Lower lobe of right lung (tissue), 2 donors: ENCODE measurements at regions not wholly inside any gene's neighbourhood (a gene's known extent, or its start where the extent isn't known, plus 50 kb on each side); places are given as distances from the start of the nearest gene placed in this dataset.

Experiments used
- ATAC-seq, 2 donors: fragments of 200-7000 bp; cut with Tn5 transposase; one replicate each; pipeline ENCODE4 v1.9.1; 2020 to 2022; ENCODE audit warnings: mild to moderate bottlenecking in 2 of 2, moderate library complexity in 2 of 2
- DNase-seq: peaks from one replicate; pipeline ENCODE4 v3.0.0-alpha.2; 2020
- H3K27ac ChIP-seq: fragments of 200-600 bp; one replicate; pipeline ENCODE4 v1.8.0; 2022
- H3K27me3 ChIP-seq: fragments of 200-600 bp; one replicate; pipeline ENCODE4 v1.8.0; 2022; ENCODE audit warnings: low read depth
- H3K36me3 ChIP-seq: fragments of 200-600 bp; one replicate; pipeline ENCODE4 v1.8.0; 2022; ENCODE audit warnings: mild to moderate bottlenecking
- H3K4me1 ChIP-seq: fragments of 200-600 bp; one replicate; pipeline ENCODE4 v1.8.0; 2022
- H3K4me3 ChIP-seq: fragments of 200-600 bp; one replicate; pipeline ENCODE4 v1.8.0; 2022; ENCODE audit warnings: mild to moderate bottlenecking
- H3K9me3 ChIP-seq: fragments of 200-600 bp; one replicate; pipeline ENCODE4 v1.8.0; 2022
- intact Hi-C: fragments of 100-400 bp; cut with DNase I; formaldehyde crosslinking; loops from one replicate; pipeline ENCODE4 v1.11.0; 2022
- TF ChIP-seq, protein P1 (sequence below): fragments of 200-600 bp; IDR thresholded peaks from one replicate; pipeline ENCODE4 v1.8.0; 2022; ENCODE audit warnings: antibody characterized with exemption, mild to moderate bottlenecking
- donor health status: DM: no; HTN: yes; CAD: no; lungs with severe emphysema.

DNA sequence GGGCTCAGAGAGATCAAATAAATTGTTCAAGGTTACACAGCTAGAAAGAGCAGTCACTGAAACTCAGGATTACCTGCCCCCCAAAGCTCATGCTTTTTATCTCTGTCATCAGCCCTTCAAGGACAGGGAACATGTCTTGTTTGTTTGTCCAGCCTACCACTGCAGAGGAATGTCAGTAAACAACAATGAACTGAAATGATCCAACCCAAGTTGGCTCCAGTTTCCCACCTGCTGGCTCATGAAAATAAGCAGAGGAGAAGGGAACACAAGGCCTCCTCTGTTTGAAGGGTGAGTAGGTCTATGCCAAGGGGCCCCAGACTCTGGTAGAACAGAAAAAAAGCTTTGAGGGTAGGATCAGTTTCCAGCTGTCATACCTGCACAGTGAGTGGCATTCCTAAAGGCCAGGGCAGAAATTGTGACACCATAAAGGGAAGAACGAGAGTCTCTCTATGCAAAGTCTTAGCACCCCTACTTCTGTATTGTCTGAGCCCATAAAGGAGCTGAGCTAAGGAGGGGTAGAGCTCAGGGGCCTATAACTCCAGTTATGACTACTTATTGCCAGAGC lies 115.2 kb downstream of the TRIM36 start:
- H3K4me3 ChIP-seq = no peak overlapping the region
- no peaks in the 10 kb centered on the region for H3K27me3 ChIP-seq
- H3K4me1 ChIP-seq = no peaks in the 10 kb centered on the region
- DNase-seq (no peak), ATAC-seq (no peak)
- H3K9me3 ChIP-seq = no peaks in the 10 kb centered on the region
- intact Hi-C loops = no loop called here
- H3K27ac ChIP-seq = no peak overlapping the region
- TF ChIP-seq, protein P1, sequence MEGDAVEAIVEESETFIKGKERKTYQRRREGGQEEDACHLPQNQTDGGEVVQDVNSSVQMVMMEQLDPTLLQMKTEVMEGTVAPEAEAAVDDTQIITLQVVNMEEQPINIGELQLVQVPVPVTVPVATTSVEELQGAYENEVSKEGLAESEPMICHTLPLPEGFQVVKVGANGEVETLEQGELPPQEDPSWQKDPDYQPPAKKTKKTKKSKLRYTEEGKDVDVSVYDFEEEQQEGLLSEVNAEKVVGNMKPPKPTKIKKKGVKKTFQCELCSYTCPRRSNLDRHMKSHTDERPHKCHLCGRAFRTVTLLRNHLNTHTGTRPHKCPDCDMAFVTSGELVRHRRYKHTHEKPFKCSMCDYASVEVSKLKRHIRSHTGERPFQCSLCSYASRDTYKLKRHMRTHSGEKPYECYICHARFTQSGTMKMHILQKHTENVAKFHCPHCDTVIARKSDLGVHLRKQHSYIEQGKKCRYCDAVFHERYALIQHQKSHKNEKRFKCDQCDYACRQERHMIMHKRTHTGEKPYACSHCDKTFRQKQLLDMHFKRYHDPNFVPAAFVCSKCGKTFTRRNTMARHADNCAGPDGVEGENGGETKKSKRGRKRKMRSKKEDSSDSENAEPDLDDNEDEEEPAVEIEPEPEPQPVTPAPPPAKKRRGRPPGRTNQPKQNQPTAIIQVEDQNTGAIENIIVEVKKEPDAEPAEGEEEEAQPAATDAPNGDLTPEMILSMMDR = no peak
- H3K36me3 ChIP-seq = no peaks in the 10 kb centered on the region

DNA sequence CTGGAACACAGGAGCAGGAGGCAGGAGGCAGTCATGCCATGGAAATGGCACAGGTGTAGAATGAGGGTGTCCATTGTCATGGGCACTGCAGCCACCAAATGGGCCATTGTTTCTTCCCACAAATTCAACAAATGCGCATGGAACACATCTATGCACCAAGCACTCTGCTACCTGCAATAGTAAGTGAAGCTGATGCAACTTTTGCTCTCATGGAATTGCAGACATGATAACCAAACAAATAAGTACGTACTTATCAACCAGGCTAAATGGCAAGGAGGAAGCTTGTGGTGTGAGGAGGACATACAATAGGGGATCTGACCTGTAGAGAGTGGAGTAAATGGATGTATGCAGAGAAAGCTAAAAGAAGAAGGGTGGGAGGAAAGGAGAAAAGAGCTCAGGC lies 116.8 kb downstream of the TRIM36 start:
- intact Hi-C loops = no loop called here

DNA sequence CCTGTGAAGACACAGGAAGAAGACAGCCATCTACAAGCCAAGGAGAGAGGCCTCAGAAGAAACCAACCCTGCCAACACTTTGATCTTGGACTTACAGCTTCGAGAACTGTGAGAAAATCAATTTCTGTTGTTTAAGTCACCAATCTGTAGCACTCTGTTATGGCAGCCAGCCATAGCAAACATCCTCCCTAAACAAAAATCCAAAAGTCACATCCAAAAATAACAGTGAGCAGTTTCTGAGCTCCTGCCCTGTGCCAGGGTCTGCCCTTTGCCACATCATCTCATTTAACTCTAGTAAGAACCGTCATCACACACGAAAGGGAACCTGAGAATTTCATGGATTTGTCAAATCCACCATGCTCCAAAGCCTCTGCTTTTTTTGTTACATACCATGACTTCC lies 118.8 kb downstream of the TRIM36 start:
- Histone ChIP-seq H3K9me3 (no peaks in the 10 kb centered on the region), H3K27ac (no peak overlapping the region), H3K4me1 (no peaks in the 10 kb centered on the region), H3K4me3 (no peak overlapping the region), H3K27me3 (no peaks in the 10 kb centered on the region), H3K36me3 (no peaks in the 10 kb centered on the region)
- intact Hi-C loops = no loop called here
- TF ChIP-seq, protein P1 = no peak
- ATAC-seq (no peak), DNase-seq (no peak)

More for the DNA sequence above, 116.8 kb downstream of the TRIM36 start:
- no peaks in the 10 kb centered on the region for H3K27me3 ChIP-seq
- H3K27ac ChIP-seq = no peak overlapping the region
- ATAC-seq (no peak), DNase-seq (no peak)
- H3K9me3 ChIP-seq = no peaks in the 10 kb centered on the region
- H3K4me3 ChIP-seq = no peak overlapping the region
- TF ChIP-seq, protein P1 = no peak
- no peaks in the 10 kb centered on the region for H3K36me3 ChIP-seq
- H3K4me1 ChIP-seq = no peaks in the 10 kb centered on the region

DNA sequence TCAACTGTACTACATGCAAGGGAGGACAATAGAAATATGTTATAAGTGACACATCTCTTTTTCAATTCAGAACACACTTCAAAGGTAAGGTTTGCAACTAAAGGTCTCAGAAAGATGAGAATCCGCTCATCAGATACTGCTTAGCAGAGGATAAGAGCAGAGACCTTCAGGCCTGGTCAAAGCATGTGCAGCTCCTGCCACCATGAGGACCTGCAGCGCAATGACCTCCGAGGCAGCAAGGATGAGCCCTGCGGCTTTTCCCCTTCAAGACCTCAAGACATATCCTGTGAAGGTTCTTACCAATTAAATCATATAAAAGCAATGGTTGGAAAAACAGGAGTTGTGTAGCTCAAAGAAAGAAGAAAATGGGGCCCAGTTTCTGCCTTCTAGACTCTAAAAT lies 135.8 kb downstream of the TRIM36 start:
- Histone ChIP-seq H3K9me3 (no peaks in the 10 kb centered on the region), H3K27me3 (no peaks in the 10 kb centered on the region), H3K27ac (no peak overlapping the region), H3K4me3 (no peak overlapping the region), H3K4me1 (no peaks in the 10 kb centered on the region), H3K36me3 (no peaks in the 10 kb centered on the region)
- ATAC-seq (no peak), DNase-seq (no peak)
- intact Hi-C loops = no loop called here
- TF ChIP-seq, protein P1 = no peak

DNA sequence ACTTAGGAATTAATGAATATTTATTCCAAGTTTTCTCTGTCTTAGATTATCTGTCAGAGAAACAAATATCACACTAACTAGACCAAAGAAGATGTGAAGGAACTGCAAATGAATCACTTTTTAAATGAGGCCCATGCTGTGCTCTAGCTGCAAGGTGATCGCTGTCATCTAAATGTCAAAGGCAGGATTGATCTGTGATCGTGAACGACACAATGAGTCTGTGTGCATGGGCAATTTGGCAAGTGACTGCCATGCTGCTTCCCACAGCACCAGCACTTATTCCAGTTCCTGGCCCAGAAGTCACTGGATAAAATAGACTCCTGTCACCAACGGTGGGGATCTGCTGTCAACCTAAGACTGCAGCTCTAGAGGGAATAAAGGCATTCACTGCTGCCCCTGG lies 141.2 kb downstream of the TRIM36 start:
- intact Hi-C loops = no loop called here
- TF ChIP-seq, protein P1 = no peak
- Histone ChIP-seq H3K4me3 (no peak overlapping the region), H3K27me3 (no peaks in the 10 kb centered on the region), H3K36me3 (no peaks in the 10 kb centered on the region), H3K9me3 (no peaks in the 10 kb centered on the region), H3K27ac (no peak overlapping the region), H3K4me1 (no peaks in the 10 kb centered on the region)
- no peak for ATAC-seq
- no peak for DNase-seq

DNA sequence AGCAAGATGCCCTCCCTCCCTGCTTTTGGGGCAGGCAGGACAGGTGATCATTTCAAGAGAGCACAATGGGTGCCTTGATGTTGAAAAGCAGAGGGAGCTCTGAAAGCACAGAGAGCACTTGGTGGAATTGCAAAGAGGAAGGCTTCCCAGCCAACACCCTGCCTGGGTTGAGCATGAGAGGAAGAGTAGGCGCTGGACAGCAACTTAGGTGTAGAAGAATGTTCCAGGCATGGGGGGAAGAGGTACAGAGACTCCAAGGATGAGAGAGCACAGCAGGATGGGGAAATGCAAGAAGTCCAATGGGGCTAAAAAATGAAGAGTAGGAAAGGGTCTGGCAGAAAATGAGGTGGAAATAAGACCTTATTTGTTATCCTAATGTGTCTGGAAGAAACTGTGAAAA lies 144.8 kb downstream of the TRIM36 start:
- Histone ChIP-seq H3K4me1 (no peaks in the 10 kb centered on the region), H3K27me3 (no peaks in the 10 kb centered on the region), H3K9me3 (no peaks in the 10 kb centered on the region), H3K27ac (no peak overlapping the region), H3K4me3 (no peak overlapping the region), H3K36me3 (no peaks in the 10 kb centered on the region)
- DNase-seq = no peak
- ATAC-seq = no peak
- intact Hi-C loops = no loop called here
- TF ChIP-seq, protein P1 = no peak
